Fibroblast of lung (primary cell): ENCODE measurements at regions not wholly inside any gene's neighbourhood (a gene's known extent, or its start where the extent isn't known, plus 50 kb on each side); places are given as distances from the start of the nearest gene placed in this dataset.

Source experiments
- DNase-seq, 2 donors: peaks; one replicate each; pipeline versions ENCODE4 v3.0.0 to v3.0.0-alpha.2; 2010; ENCODE audit warnings: low read depth in 2 of 2
- H2AFZ ChIP-seq: 2 replicates; pipeline ENCODE4 v1.5.1; 2012; ENCODE audit warnings: low read length, control low read depth, inconsistent platforms
- H3K27ac ChIP-seq: 2 replicates; pipeline ENCODE4 v1.5.1; 2011; ENCODE audit warnings: low read length, control low read depth; ENCODE audit not compliant: insufficient read depth
- H3K27me3 ChIP-seq: 2 replicates; pipeline ENCODE4 v1.5.1; 2011; ENCODE audit warnings: mild to moderate bottlenecking, low read length; ENCODE audit not compliant: control insufficient read depth, insufficient read depth
- H3K36me3 ChIP-seq: 2 replicates; pipeline ENCODE4 v1.5.1; 2011; ENCODE audit warnings: low read length; ENCODE audit not compliant: control insufficient read depth, insufficient read depth
- H3K4me1 ChIP-seq: 2 replicates; pipeline ENCODE4 v1.5.1; 2011; ENCODE audit warnings: low read length; ENCODE audit not compliant: control insufficient read depth, insufficient read depth; ENCODE audit errors: extremely low read depth
- H3K4me2 ChIP-seq: 2 replicates; pipeline ENCODE4 v1.5.1; 2011; ENCODE audit warnings: low read length, control low read depth; ENCODE audit not compliant: insufficient read depth; ENCODE audit errors: extremely low read depth
- H3K4me3 ChIP-seq, 4 experiments: fragments of 200-600 bp in 1 of 4; sonication (generic) in 1 of 4; replicated peaks in 1 of 4; 2 replicates each; pipeline ENCODE4 v1.5.1; 2011 to 2016; ENCODE audit warnings: low read length in 4 of 4, low read depth in 3 of 4, mild to moderate bottlenecking in 3 of 4, control low read depth in 2 of 4, inconsistent platforms in 1 of 4, mixed read lengths in 1 of 4; ENCODE audit not compliant: insufficient read depth in 1 of 4; ENCODE audit errors: control extremely low read depth in 1 of 4
- H3K79me2 ChIP-seq: 2 replicates; pipeline ENCODE4 v1.5.1; 2012; ENCODE audit warnings: mild to moderate bottlenecking, low read length, inconsistent platforms; ENCODE audit not compliant: control insufficient read depth, insufficient read depth
- H3K9ac ChIP-seq: 2 replicates; pipeline ENCODE4 v1.5.1; 2011; ENCODE audit warnings: mild to moderate bottlenecking, low read length, control low read depth; ENCODE audit not compliant: insufficient read depth
- H3K9me3 ChIP-seq: 2 replicates; pipeline ENCODE4 v1.5.1; 2012; ENCODE audit warnings: low read depth, low read length; ENCODE audit not compliant: control insufficient read depth, insufficient read depth
- H4K20me1 ChIP-seq: 2 replicates; pipeline ENCODE4 v1.5.1; 2011; ENCODE audit warnings: low read length; ENCODE audit not compliant: control insufficient read depth, insufficient read depth; ENCODE audit errors: extremely low read depth
- EZH2 ChIP-seq: IDR thresholded peaks from 2 replicates; pipeline ENCODE4 v1.5.1; 2012; ENCODE audit warnings: low read length, control low read depth, mild to moderate bottlenecking; ENCODE audit errors: missing control alignments
- TF ChIP-seq, protein P1 (sequence below), 2 donors: IDR thresholded peaks in 1 of 2; conservative IDR thresholded peaks in 1 of 2; 1 replicate in 1 of 2; 2 replicates in 1 of 2; pipeline ENCODE4 v1.5.1; 2011 to 2012; ENCODE audit warnings: low read length in 2 of 2, control low read depth in 1 of 2, inconsistent platforms in 1 of 2, low read depth in 1 of 2, mild to moderate bottlenecking in 1 of 2

DNA sequence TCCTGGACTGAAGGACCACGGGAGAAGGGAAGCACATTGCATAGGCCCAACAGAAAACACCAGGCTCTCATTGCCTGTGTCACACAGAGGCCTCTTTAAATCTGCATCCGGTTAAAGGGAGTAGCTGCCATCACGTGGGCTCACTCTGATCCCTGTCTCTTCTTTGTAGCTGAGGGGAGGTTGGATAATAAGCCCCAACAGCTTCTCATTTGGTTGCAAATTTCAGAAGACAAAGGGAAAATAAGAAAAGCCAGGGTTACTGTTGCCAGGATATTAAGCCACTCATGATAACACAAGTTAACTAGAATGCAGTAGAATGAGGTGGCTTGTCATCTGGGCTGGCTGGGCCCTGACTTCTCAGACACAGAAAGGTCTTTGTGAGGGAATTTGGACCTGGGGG, 325.1 kb upstream of the ERCC4 start:
- no peak overlapping the region for H3K4me3 ChIP-seq
- no peaks in the 10 kb centered on the region for H3K27me3 ChIP-seq
- no peaks in the 10 kb centered on the region for H3K4me1 ChIP-seq
- no peak overlapping the region for H3K4me2 ChIP-seq
- no peak overlapping the region for H3K9ac ChIP-seq
- H3K27ac ChIP-seq, result no peak overlapping the region
- H3K36me3 ChIP-seq, result no peaks in the 10 kb centered on the region
- no peaks in the 10 kb centered on the region for H4K20me1 ChIP-seq
- no peak for TF ChIP-seq EZH2
- TF ChIP-seq, protein P1, sequence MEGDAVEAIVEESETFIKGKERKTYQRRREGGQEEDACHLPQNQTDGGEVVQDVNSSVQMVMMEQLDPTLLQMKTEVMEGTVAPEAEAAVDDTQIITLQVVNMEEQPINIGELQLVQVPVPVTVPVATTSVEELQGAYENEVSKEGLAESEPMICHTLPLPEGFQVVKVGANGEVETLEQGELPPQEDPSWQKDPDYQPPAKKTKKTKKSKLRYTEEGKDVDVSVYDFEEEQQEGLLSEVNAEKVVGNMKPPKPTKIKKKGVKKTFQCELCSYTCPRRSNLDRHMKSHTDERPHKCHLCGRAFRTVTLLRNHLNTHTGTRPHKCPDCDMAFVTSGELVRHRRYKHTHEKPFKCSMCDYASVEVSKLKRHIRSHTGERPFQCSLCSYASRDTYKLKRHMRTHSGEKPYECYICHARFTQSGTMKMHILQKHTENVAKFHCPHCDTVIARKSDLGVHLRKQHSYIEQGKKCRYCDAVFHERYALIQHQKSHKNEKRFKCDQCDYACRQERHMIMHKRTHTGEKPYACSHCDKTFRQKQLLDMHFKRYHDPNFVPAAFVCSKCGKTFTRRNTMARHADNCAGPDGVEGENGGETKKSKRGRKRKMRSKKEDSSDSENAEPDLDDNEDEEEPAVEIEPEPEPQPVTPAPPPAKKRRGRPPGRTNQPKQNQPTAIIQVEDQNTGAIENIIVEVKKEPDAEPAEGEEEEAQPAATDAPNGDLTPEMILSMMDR (conservative IDR thresholded peaks at IDR 0.05 in 1 of 2, IDR thresholded peaks at IDR 0.05 in 1 of 2; ENCODE audit: low read depth in 1 of 2, low read length in 2 of 2), result no peak
- H3K9me3 ChIP-seq, result no peaks in the 10 kb centered on the region
- no peak for DNase-seq
- no peaks in the 10 kb centered on the region for H3K79me2 ChIP-seq
- no peak overlapping the region for H2AFZ ChIP-seq

DNA sequence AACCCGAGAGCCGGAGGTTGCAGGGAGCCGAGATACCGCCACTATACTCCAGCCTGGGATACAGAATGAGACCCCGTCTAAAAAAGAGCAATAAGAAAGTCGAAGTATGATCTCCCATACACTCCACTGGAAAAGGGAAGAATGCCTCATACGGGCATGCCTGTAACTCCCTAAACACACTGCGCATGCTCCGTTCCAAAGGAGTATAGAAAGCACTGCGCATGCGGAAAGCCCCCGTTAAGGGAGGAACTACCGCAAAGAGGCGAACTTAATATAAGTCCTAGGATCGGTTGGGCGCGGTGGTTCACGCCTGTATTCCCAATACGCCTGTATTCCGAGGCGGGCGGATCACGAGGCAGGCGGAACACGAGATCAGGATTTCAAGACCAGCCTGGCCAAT, 313.1 kb upstream of the ERCC4 start:
- Histone ChIP-seq H2AFZ (no peak overlapping the region), H3K9ac (no peak overlapping the region), H3K4me1 (no peaks in the 10 kb centered on the region), H3K27me3 (no peaks in the 10 kb centered on the region), H4K20me1 (no peaks in the 10 kb centered on the region), H3K79me2 (no peaks in the 10 kb centered on the region), H3K9me3 (no peaks in the 10 kb centered on the region), H3K27ac (no peak overlapping the region), H3K36me3 (no peaks in the 10 kb centered on the region), H3K4me3 (no peak overlapping the region), H3K4me2 (no peak overlapping the region)
- no peak for DNase-seq
- no peak for TF ChIP-seq EZH2
- TF ChIP-seq, protein P1 (conservative IDR thresholded peaks at IDR 0.05 in 1 of 2, IDR thresholded peaks at IDR 0.05 in 1 of 2; ENCODE audit: low read depth in 1 of 2, low read length in 2 of 2), result no peak

DNA sequence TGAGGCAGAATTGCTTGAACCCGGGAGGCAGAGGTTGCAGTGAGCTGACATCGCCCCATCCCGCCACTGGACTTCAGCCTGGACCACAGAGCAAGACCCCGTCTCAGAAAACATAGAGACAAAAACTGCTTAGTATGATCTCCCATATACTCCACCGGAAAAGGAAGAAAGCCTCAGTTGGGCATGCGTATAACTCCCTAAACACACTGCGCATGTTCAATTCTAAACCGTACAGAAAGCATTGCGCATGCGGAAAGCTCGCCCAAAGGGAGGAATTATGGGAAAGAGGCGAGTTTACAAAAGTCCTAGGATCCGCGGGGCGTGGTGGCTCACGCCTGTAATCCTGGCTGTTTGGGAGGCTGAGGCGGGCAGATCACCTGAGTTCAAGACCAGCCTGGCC, 312.7 kb upstream of the ERCC4 start:
- Histone ChIP-seq H3K9ac (no peak overlapping the region), H3K4me1 (no peaks in the 10 kb centered on the region), H3K4me2 (no peak overlapping the region), H3K27ac (no peak overlapping the region), H3K9me3 (no peaks in the 10 kb centered on the region), H3K4me3 (no peak overlapping the region), H3K36me3 (no peaks in the 10 kb centered on the region), H3K79me2 (no peaks in the 10 kb centered on the region), H3K27me3 (no peaks in the 10 kb centered on the region), H4K20me1 (no peaks in the 10 kb centered on the region), H2AFZ (no peak overlapping the region)
- no peak for DNase-seq
- TF ChIP-seq, protein P1 (conservative IDR thresholded peaks at IDR 0.05 in 1 of 2, IDR thresholded peaks at IDR 0.05 in 1 of 2; ENCODE audit: low read depth in 1 of 2, low read length in 2 of 2), result no peak
- TF ChIP-seq EZH2, result no peak
